ENCODE measurements at regions not wholly inside any gene's neighbourhood (a gene's known extent, or its start where the extent isn't known, plus 50 kb on each side); places are given as distances from the start of the nearest gene placed in this dataset.

- no peak for DNase-seq
These were observed 70.6 kb upstream of the ASAP2 start for GRCh38 chr2:9135822-9136558.

- DNase-seq: no peak
These were observed 79.3 kb upstream of the ASAP2 start for GRCh38 chr2:9127316-9127715.

GRCh38 chr2:9126540-9126939 is 80.1 kb upstream of the ASAP2 start:
- DNase-seq: no peak

GRCh38 chr2:9124231-9124741 is 82.3 kb upstream of the ASAP2 start:
- no peak for DNase-seq

GRCh38 chr2:9123069-9123468 is 83.5 kb upstream of the ASAP2 start:
- DNase-seq: no peak

- no peak for DNase-seq
These were observed 84.2 kb upstream of the ASAP2 start for GRCh38 chr2:9122367-9122766.

- DNase-seq: no peak
These were observed 88.1 kb upstream of the ASAP2 start for GRCh38 chr2:9118383-9118960.

GRCh38 chr2:9115229-9115628 is 91.4 kb upstream of the ASAP2 start:
- DNase-seq: no peak

- no peak for DNase-seq
These were observed 92.2 kb upstream of the ASAP2 start for GRCh38 chr2:9114458-9114857.

GRCh38 chr2:9113916-9114315 is 92.7 kb upstream of the ASAP2 start:
- no peak for DNase-seq

GRCh38 chr2:9113262-9113661 is 93.3 kb upstream of the ASAP2 start:
- no peak for DNase-seq

GRCh38 chr2:9112079-9112721 is 94.4 kb upstream of the ASAP2 start:
- no peak for DNase-seq

GRCh38 chr2:9110893-9111569 is 95.6 kb upstream of the ASAP2 start:
- no peak for DNase-seq

GRCh38 chr2:9110346-9110884 is 96.2 kb upstream of the ASAP2 start:
- DNase-seq: no peak

GRCh38 chr2:9109871-9110270 is 96.7 kb upstream of the ASAP2 start:
- DNase-seq: no peak

- DNase-seq: peak; percentile 20
These were observed 98.2 kb upstream of the ASAP2 start for GRCh38 chr2:9108210-9108967.

GRCh38 chr2:9107168-9108025 is 99.2 kb upstream of the ASAP2 start:
- DNase-seq: no peak

- DNase-seq: no peak
These were observed 100.1 kb upstream of the ASAP2 start for GRCh38 chr2:9106338-9107167.

- no peak for DNase-seq
These were observed 100.8 kb upstream of the ASAP2 start for GRCh38 chr2:9105601-9106337.

Data from NCI-H524 treated with DMSO at 0.1 percent for 48 hours (cell line).